ENCODE measurements at regions not wholly inside any gene's neighbourhood (a gene's known extent, or its start where the extent isn't known, plus 50 kb on each side); places are given as distances from the start of the nearest gene placed in this dataset.
"Not testable (repeated sequence)": the region's sequence is repeated elsewhere in the genome, so short reads cannot be mapped to it uniquely, and the experiment has no call there.

- not testable (repeated sequence) for DNase-seq (ENCODE audit: low spot score)
Measured at GRCh38 chr2:91628471-91628870, 2937.0 kb downstream of the RPIA start.

- DNase-seq (ENCODE audit: low spot score): peak; percentile 42
Measured at GRCh38 chr2:91657193-91657592, 2965.7 kb downstream of the RPIA start.

DNA sequence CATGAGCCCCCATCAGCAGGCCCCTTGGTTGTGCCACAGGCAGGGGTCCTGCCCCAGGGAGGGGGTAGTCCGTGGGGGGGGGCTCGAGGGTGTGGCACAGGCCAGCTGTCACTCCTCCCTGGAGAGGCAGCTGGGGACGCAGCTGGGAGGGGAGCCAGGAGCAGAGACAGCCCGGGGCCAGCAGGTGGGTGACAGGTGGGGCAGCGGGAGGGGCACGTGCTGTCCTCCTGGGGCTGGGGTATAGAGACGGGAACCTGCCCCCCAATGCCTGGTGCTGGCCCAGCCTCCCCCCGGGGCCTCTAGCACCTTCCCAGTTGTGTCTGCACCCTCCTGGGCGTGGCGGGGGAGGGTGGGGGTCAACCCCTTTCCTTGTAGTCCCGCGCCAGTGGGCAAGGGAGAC lies 2966.9 kb downstream of the RPIA start:
- not testable (repeated sequence) for DNase-seq (ENCODE audit: low spot score)

DNA sequence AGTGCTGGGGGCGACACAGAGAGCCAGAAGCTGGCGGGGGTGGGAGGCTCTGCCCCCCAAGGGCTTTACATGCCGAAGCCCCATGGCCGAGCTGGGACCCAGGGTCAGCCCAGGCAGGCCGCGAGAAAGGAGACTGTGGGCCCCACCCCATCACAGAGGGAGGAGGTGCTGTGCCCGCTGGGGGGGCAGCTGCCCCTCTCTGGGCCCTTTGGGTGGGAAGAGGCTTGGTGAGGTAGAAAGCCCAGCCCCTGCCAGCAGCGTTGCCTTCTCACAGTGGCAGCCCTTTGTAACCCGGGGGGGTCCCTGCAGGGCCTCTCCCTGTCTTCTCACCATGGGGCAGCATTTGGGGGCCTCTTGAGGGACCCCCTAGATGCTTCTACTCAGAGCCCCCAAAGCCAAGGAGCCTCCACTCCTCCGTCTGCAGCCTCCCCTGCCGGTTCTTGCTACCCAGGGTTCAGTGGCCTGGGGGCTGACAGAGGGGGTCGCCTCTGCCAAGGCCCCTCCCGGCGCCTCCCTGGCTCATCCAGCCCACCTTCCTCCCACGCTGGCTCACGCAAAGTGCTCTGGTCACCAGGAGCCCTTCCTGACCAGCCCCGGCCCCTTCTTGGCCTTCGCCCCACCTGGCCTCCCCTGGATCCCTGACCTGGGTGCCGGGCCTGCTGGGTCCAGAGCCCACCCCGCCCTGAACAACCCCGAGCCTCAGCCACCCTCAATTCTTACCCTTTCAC lies 2967.9 kb downstream of the RPIA start:
- DNase-seq (ENCODE audit: low spot score): not testable (repeated sequence)

DNA sequence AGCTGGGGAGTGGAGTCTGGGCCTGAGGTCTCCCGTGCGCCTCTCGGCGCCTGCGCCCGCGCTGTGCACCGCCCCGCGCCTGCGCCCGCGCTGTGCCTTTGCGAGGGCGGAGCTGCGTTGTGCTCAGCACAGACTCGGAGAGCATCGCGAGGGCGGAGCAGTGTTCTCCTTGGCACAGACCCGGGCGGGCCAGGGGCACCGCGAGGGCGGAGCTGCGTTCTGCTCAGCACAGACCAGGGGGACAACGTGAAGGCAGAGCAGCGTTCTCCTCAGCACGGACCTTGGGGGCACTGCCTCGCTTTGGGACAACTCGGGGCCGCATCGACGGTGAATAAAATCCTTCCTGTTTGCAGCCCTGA lies 2968.4 kb downstream of the RPIA start:
- not testable (repeated sequence) for DNase-seq (ENCODE audit: low spot score)

- not testable (repeated sequence) for DNase-seq (ENCODE audit: low spot score)
Measured at GRCh38 chr2:91667341-91667740, 2975.9 kb downstream of the RPIA start.

GRCh38 chr2:91685541-91685940 lies 2994.1 kb downstream of the RPIA start:
- DNase-seq (ENCODE audit: low spot score): not testable (repeated sequence)

DNA sequence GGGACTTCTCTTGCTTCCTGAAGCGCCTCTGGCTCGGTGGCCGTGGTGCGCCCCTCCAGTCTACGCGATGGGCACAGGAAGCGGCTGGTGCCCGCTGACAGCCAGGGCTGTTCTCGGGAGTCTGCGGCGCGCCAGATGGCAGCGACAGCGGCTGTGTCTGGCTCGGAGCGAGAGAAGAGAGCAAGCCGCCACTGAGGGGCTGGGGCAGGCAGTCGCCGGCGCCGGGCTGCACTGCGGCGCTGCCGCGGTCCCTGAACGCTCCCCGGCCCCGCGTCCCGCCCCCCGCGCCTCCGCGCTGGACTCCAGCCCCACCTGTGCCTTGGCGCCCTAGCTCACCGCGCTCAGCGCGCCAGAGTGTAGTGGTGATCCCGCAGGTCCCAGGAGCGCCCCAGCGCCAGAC lies 2994.6 kb downstream of the RPIA start:
- DNase-seq (ENCODE audit: low spot score): not testable (repeated sequence)

All from ureter (tissue), 1 donor.